Muscle of leg (tissue), 3 donors: ENCODE measurements at regions not wholly inside any gene's neighbourhood (a gene's known extent, or its start where the extent isn't known, plus 50 kb on each side); places are given as distances from the start of the nearest gene placed in this dataset.
"Not testable (repeated sequence)": the region's sequence is repeated elsewhere in the genome, so short reads cannot be mapped to it uniquely, and the experiment has no call there.

Source experiments
- DNase-seq: peaks from one replicate; pipeline ENCODE4 v3.0.0; 2013
- H3K27ac ChIP-seq: one replicate; pipeline ENCODE4 v1.5.1; 2013; ENCODE audit warnings: mild to moderate bottlenecking, low read length, control low read depth
- H3K27me3 ChIP-seq: one replicate; pipeline ENCODE4 v1.6.1; 2013; ENCODE audit warnings: low read length; ENCODE audit not compliant: control insufficient read depth, insufficient read depth
- H3K36me3 ChIP-seq: one replicate; pipeline ENCODE4 v1.6.1; 2013; ENCODE audit warnings: low read length; ENCODE audit not compliant: control insufficient read depth, insufficient read depth
- H3K4me1 ChIP-seq: one replicate; pipeline ENCODE4 v1.6.1; 2013; ENCODE audit warnings: low read length; ENCODE audit not compliant: control insufficient read depth, insufficient read depth
- H3K4me3 ChIP-seq: one replicate; pipeline ENCODE4 v1.5.1; 2013; ENCODE audit warnings: low read length, control low read depth
- H3K9me3 ChIP-seq: replicated peaks from 2 replicates; pipeline ENCODE4 v1.6.1; 2013; ENCODE audit warnings: low read depth, low read length; ENCODE audit not compliant: control insufficient read depth
- WGBS: methylation state at CpG from one replicate; pipeline ENCODE4 v1.1.5; 2013; ENCODE audit warnings: missing lambda C conversion rate; ENCODE audit not compliant: insufficient coverage; 5-methylcytosine and 5-hydroxymethylcytosine counted together

GRCh38 chr12:23356440-23356839, 593.0 kb downstream of the SOX5 start:
- no peaks in the 10 kb centered on the region for H3K9me3 ChIP-seq
- WGBS, result 92% methylated on average over 2 of the region's 3 CpGs
- no peaks in the 10 kb centered on the region for H3K27me3 ChIP-seq
- no peak for DNase-seq
- H3K36me3 ChIP-seq, result no peaks in the 10 kb centered on the region
- H3K27ac ChIP-seq, result no peak overlapping the region
- no peak overlapping the region for H3K4me3 ChIP-seq
- H3K4me1 ChIP-seq, result no peaks in the 10 kb centered on the region

- H3K4me3 ChIP-seq, result no peak overlapping the region
- H3K4me1 ChIP-seq, result no peaks in the 10 kb centered on the region
- H3K36me3 ChIP-seq, result no peaks in the 10 kb centered on the region
- WGBS, result 63% methylated on average over 2 of the region's 9 CpGs
- H3K9me3 ChIP-seq, result no peaks in the 10 kb centered on the region
- H3K27ac ChIP-seq, result no peak overlapping the region
- H3K27me3 ChIP-seq, result no peaks in the 10 kb centered on the region
- no peak for DNase-seq
Measured at GRCh38 chr12:23356927-23357708, 592.4 kb downstream of the SOX5 start.

DNA sequence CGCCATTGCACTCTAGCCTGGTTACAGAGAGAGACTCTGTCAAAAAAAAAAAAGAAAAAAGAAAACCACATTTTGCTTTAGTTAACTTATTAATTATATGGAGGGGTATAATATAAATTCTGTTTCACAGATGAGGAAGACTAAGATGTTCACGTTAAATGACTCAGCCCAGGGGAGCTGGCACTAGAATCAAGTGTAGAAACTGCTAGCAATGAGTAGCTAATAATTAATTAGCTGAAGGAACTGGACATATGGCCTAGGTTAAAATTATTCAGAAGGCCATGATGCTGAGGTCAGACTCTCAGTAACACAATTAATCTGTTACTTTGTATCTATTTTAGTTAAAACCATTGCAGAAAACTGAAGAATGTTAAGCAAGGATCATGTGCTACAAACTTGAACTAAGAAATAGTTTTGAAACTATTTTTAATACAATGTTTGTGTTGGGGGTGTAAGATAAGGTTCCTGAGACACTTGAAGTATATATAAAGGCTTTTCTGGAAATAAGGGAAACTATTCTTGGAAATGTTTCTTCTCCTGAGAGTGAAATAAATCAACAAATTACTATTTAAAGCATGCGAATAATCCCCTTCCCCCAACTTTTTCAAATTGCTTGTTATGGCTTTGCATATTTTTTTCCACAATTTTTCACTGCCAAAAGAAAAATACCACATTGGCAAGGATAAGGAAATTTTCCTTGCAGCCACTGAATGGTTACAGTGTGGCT, 589.3 kb downstream of the SOX5 start:
- no peaks in the 10 kb centered on the region for H3K27me3 ChIP-seq
- DNase-seq, result peak; percentile 60
- peaks cover 4% of the 10 kb centered on the region for H3K9me3 ChIP-seq
- no peak overlapping the region for H3K27ac ChIP-seq
- no CpG with 5 or more reads among the region's 3 CpGs for WGBS
- no peaks in the 10 kb centered on the region for H3K36me3 ChIP-seq
- no peak overlapping the region for H3K4me3 ChIP-seq
- H3K4me1 ChIP-seq, result no peaks in the 10 kb centered on the region

GRCh38 chr12:23361971-23362370, 587.5 kb downstream of the SOX5 start:
- Histone ChIP-seq H3K36me3 (no peaks in the 10 kb centered on the region), H3K4me1 (no peaks in the 10 kb centered on the region), H3K27me3 (no peaks in the 10 kb centered on the region), H3K4me3 (no peak overlapping the region), H3K9me3 (peaks cover 4% of the 10 kb centered on the region), H3K27ac (no peak overlapping the region)
- WGBS, result 67% methylated on average over 3 of the region's 6 CpGs
- no peak for DNase-seq

DNA sequence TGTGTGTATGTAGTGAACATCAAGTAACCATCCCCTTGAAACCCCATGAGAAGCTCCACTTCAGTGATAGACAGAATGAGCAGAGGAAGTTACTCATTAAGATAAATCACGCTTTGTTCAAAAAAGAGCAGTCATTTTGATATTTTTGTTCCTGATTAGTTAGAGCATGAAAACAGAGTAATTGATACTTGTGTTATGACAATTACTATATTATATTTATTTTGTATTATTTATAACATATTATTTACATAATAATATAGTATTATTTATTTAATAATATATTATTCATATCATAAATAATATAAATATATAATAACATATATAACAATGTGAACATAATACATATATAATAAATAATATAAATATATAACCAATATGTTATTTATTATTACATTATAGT, 580.9 kb downstream of the SOX5 start:
- no peaks in the 10 kb centered on the region for H3K4me1 ChIP-seq
- no peak overlapping the region for H3K27ac ChIP-seq
- WGBS, result no CpG with 5 or more reads among the region's 1 CpG
- H3K9me3 ChIP-seq, result peaks cover 3% of the 10 kb centered on the region
- H3K36me3 ChIP-seq, result no peaks in the 10 kb centered on the region
- H3K4me3 ChIP-seq, result no peak overlapping the region
- no peak for DNase-seq
- no peaks in the 10 kb centered on the region for H3K27me3 ChIP-seq

DNA sequence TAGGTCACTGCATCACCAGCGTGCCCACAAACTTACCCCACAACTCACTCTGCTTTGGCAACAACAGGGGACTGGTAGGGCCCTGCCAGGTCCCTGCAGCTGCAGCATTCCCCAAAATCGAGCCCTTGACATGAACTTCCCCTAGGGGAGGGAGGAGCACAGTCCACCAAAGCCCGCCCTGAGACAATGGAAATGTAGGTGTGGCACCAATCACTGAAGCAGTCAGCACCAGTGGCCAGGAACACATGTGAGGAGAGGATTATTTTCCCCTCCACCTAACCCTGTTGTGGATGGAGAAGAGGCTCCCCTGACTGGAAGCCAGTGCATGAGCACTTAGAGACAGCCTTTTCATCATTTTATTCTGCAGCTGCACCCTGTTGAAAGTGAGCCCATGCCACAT, 573.8 kb downstream of the SOX5 start:
- no peak for DNase-seq
- WGBS, result 75% methylated on average over 1 of the region's 3 CpGs
- H3K4me3 ChIP-seq, result no peak overlapping the region
- H3K27me3 ChIP-seq, result no peaks in the 10 kb centered on the region
- H3K9me3 ChIP-seq, result peaks cover 14% of the 10 kb centered on the region
- no peaks in the 10 kb centered on the region for H3K4me1 ChIP-seq
- no peaks in the 10 kb centered on the region for H3K36me3 ChIP-seq
- H3K27ac ChIP-seq, result no peak overlapping the region

GRCh38 chr12:23376238-23376637, 573.2 kb downstream of the SOX5 start:
- peaks cover 14% of the 10 kb centered on the region for H3K9me3 ChIP-seq
- WGBS, result 100% methylated on average over 1 of the region's 3 CpGs
- H3K27ac ChIP-seq, result no peak overlapping the region
- H3K27me3 ChIP-seq, result no peaks in the 10 kb centered on the region
- H3K4me1 ChIP-seq, result no peaks in the 10 kb centered on the region
- H3K36me3 ChIP-seq, result no peaks in the 10 kb centered on the region
- DNase-seq, result no peak
- H3K4me3 ChIP-seq, result no peak overlapping the region

- Histone ChIP-seq H3K27me3 (no peaks in the 10 kb centered on the region), H3K4me1 (no peaks in the 10 kb centered on the region), H3K4me3 (no peak overlapping the region), H3K36me3 (no peaks in the 10 kb centered on the region), H3K27ac (no peak overlapping the region), H3K9me3 (peaks cover 11% of the 10 kb centered on the region)
- no CpG with 5 or more reads among the region's 4 CpGs for WGBS
- no peak for DNase-seq
Measured at GRCh38 chr12:23380419-23381100, 568.9 kb downstream of the SOX5 start.

GRCh38 chr12:23388898-23389297, 560.6 kb downstream of the SOX5 start:
- H3K4me1 ChIP-seq, H3K9me3 ChIP-seq, H3K27ac ChIP-seq, H3K36me3 ChIP-seq, H3K4me3 ChIP-seq, H3K27me3 ChIP-seq, DNase-seq: not testable (repeated sequence)
- WGBS, result 78% methylated on average over 9 of the region's 9 CpGs

DNA sequence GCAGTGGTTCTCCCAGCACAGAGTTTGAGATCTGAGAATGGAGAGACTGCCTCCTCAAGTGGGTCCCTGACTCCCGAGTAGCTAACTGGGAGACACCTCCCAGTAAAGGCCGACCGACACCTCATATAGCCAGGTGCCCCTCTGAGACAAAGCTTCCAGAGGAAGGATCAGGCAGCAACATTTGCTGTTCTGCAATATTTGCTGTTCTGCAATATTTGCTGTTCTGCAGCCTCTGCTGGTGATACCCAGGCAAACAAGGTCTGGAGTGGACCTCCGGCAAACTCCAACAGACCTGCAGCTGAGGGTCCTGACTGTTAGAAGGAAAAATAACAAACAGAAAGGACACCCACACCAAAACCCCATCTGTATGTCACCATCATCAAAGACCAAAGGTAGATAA, 560.2 kb downstream of the SOX5 start:
- 88% methylated on average over 1 of the region's 4 CpGs for WGBS
- not testable (repeated sequence) for H3K27me3 ChIP-seq, H3K4me3 ChIP-seq, H3K27ac ChIP-seq, H3K9me3 ChIP-seq, DNase-seq, H3K36me3 ChIP-seq, H3K4me1 ChIP-seq
